KMS-11 (cell line): ENCODE measurements at regions not wholly inside any gene's neighbourhood (a gene's known extent, or its start where the extent isn't known, plus 50 kb on each side); places are given as distances from the start of the nearest gene placed in this dataset.

Source experiments
- H2AFZ ChIP-seq: fragments of 200-600 bp; sonication (generic); 2 replicates; pipeline ENCODE4 v1.6.1; 2016; ENCODE audit warnings: antibody characterized with exemption, mixed run types, low read depth
- H3K27ac ChIP-seq: fragments of 200-600 bp; sonication (generic); 2 replicates; pipeline ENCODE4 v1.6.1; 2016; ENCODE audit warnings: mild to moderate bottlenecking, mixed run types
- H3K27me3 ChIP-seq: fragments of 200-600 bp; sonication (generic); 2 replicates; pipeline ENCODE4 v1.6.1; 2017; ENCODE audit warnings: mild to moderate bottlenecking, low read depth, mixed run types, moderate library complexity; ENCODE audit not compliant: insufficient read depth
- H3K36me3 ChIP-seq: fragments of 200-600 bp; sonication (generic); 2 replicates; pipeline ENCODE4 v1.6.1; 2017; ENCODE audit warnings: mild to moderate bottlenecking, mixed run types; ENCODE audit not compliant: insufficient read depth
- H3K4me1 ChIP-seq: fragments of 200-600 bp; sonication (generic); 2 replicates; pipeline ENCODE4 v1.6.1; 2016; ENCODE audit warnings: mild to moderate bottlenecking, low read depth, mixed run types; ENCODE audit not compliant: poor library complexity, severe bottlenecking
- H3K4me2 ChIP-seq: fragments of 200-600 bp; sonication (generic); 2 replicates; pipeline ENCODE4 v1.7.0; 2016; ENCODE audit warnings: mild to moderate bottlenecking, mixed run types
- H3K4me3 ChIP-seq: fragments of 200-600 bp; sonication (generic); IDR thresholded peaks from 2 replicates; pipeline ENCODE4 v1.6.1; 2017; ENCODE audit warnings: low read depth, low read length, mixed read lengths; ENCODE audit not compliant: insufficient read depth
- H3K79me2 ChIP-seq: fragments of 200-600 bp; sonication (generic); 2 replicates; pipeline ENCODE4 v1.6.1; 2016; ENCODE audit warnings: low read depth, mixed run types; ENCODE audit not compliant: insufficient read depth
- H3K9ac ChIP-seq: fragments of 200-600 bp; sonication (generic); 2 replicates; pipeline ENCODE4 v1.6.1; 2016; ENCODE audit warnings: mild to moderate bottlenecking, mixed run types
- H4K20me1 ChIP-seq: fragments of 200-600 bp; sonication (generic); 2 replicates; pipeline ENCODE4 v1.6.1; 2016; ENCODE audit warnings: mild to moderate bottlenecking, mixed run types; ENCODE audit not compliant: insufficient read depth
- TF ChIP-seq, protein P1 (sequence below): fragments of 200-600 bp; sonication (generic); conservative IDR thresholded peaks from 2 replicates; pipeline ENCODE4 v1.6.1; 2017; ENCODE audit warnings: low read depth, mild to moderate bottlenecking, antibody characterized with exemption, low read length, moderate library complexity, mixed read lengths

DNA sequence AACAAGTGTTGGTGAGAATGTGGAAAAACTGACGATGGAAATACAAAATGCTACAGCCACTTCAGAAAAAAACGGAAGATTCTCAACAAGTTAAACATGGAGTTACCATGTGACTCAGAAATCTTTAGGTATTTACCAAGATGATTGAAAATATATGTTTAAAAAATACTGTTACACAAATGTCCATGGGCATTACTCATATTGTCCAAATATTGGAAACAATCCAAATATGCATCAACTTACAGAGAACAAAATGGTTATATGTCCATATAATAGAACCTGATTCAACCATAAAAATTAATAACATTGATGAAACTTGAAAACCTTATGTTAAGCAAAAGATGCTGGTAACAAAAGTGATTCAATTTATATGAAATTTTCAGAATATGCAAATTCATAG, 1057.7 kb upstream of the TMEM132C start:
- Histone ChIP-seq H4K20me1 (no peaks in the 10 kb centered on the region), H3K4me3 (no peak overlapping the region), H2AFZ (no peak overlapping the region), H3K4me2 (no peak overlapping the region), H3K4me1 (no peaks in the 10 kb centered on the region), H3K9ac (no peak overlapping the region), H3K27ac (no peak overlapping the region), H3K27me3 (no peaks in the 10 kb centered on the region), H3K36me3 (no peaks in the 10 kb centered on the region), H3K79me2 (no peaks in the 10 kb centered on the region)
- TF ChIP-seq, protein P1, sequence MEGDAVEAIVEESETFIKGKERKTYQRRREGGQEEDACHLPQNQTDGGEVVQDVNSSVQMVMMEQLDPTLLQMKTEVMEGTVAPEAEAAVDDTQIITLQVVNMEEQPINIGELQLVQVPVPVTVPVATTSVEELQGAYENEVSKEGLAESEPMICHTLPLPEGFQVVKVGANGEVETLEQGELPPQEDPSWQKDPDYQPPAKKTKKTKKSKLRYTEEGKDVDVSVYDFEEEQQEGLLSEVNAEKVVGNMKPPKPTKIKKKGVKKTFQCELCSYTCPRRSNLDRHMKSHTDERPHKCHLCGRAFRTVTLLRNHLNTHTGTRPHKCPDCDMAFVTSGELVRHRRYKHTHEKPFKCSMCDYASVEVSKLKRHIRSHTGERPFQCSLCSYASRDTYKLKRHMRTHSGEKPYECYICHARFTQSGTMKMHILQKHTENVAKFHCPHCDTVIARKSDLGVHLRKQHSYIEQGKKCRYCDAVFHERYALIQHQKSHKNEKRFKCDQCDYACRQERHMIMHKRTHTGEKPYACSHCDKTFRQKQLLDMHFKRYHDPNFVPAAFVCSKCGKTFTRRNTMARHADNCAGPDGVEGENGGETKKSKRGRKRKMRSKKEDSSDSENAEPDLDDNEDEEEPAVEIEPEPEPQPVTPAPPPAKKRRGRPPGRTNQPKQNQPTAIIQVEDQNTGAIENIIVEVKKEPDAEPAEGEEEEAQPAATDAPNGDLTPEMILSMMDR, result no peak

- H3K79me2 ChIP-seq, result no peaks in the 10 kb centered on the region
Measured at GRCh38 chr12:127214186-127214585, 1052.8 kb upstream of the TMEM132C start.

GRCh38 chr12:127223011-127223410, 1044.0 kb upstream of the TMEM132C start:
- H3K4me2 ChIP-seq, result peak overlapping the region; percentile 21; the same call in 1 of the 2 replicates
- H3K9ac ChIP-seq, result no peak overlapping the region
- no peaks in the 10 kb centered on the region for H3K27me3 ChIP-seq
- H2AFZ ChIP-seq, result 0 out of 2 replicates have a peak overlapping the region, but pooled peaks have one; percentile 3
- H3K79me2 ChIP-seq, result no peaks in the 10 kb centered on the region
- peak overlapping the region; percentile 35; the same call in 1 of the 2 replicates for H3K27ac ChIP-seq
- H3K4me3 ChIP-seq, result no peak overlapping the region
- peaks cover 19% of the 10 kb centered on the region for H3K4me1 ChIP-seq
- TF ChIP-seq, protein P1, result no peak
- no peaks in the 10 kb centered on the region for H3K36me3 ChIP-seq
- H4K20me1 ChIP-seq, result no peaks in the 10 kb centered on the region

More at GRCh38 chr12:127214186-127214585, 1052.8 kb upstream of the TMEM132C start:
- Histone ChIP-seq H3K27me3 (no peaks in the 10 kb centered on the region), H3K4me3 (no peak overlapping the region), H3K4me1 (no peaks in the 10 kb centered on the region), H4K20me1 (no peaks in the 10 kb centered on the region), H3K4me2 (no peak overlapping the region), H2AFZ (no peak overlapping the region), H3K27ac (no peak overlapping the region), H3K9ac (no peak overlapping the region), H3K36me3 (no peaks in the 10 kb centered on the region)
- TF ChIP-seq, protein P1, result no peak

GRCh38 chr12:127223731-127224130, 1043.2 kb upstream of the TMEM132C start:
- 0 out of 2 replicates have a peak overlapping the region, but pooled peaks have one; percentile 38 for H2AFZ ChIP-seq
- H3K4me1 ChIP-seq, result peaks cover 19% of the 10 kb centered on the region
- H3K4me2 ChIP-seq, result peak overlapping the region; percentile 21; the same call in 1 of the 2 replicates
- no peaks in the 10 kb centered on the region for H3K36me3 ChIP-seq
- H3K4me3 ChIP-seq, result no peak overlapping the region
- H3K27me3 ChIP-seq, result no peaks in the 10 kb centered on the region
- no peaks in the 10 kb centered on the region for H3K79me2 ChIP-seq
- H4K20me1 ChIP-seq, result no peaks in the 10 kb centered on the region
- H3K27ac ChIP-seq, result peak overlapping the region; percentile 35; the same call in 1 of the 2 replicates
- H3K9ac ChIP-seq, result no peak overlapping the region
- TF ChIP-seq, protein P1, result no peak
